Karpas-422 (cell line): ENCODE measurements at regions not wholly inside any gene's neighbourhood (a gene's known extent, or its start where the extent isn't known, plus 50 kb on each side); places are given as distances from the start of the nearest gene placed in this dataset.

ENCODE experiments used
- DNase-seq: peaks from one replicate; pipeline ENCODE4 v3.0.0-alpha.2; 2015
- H2AFZ ChIP-seq: fragments of 200-600 bp; sonication (generic); 2 replicates; pipeline ENCODE4 v1.6.1; 2014; ENCODE audit warnings: antibody characterized with exemption, low read length, mixed read lengths
- H3K27ac ChIP-seq: fragments of 200-600 bp; sonication (generic); 2 replicates; pipeline ENCODE4 v1.5.1; 2014; ENCODE audit warnings: mild to moderate bottlenecking, low read length, moderate library complexity
- H3K27me3 ChIP-seq: fragments of 200-600 bp; sonication (generic); 2 replicates; pipeline ENCODE4 v1.6.1; 2014; ENCODE audit warnings: low read length, mixed read lengths
- H3K36me3 ChIP-seq: fragments of 200-600 bp; sonication (generic); 2 replicates; pipeline ENCODE4 v1.6.1; 2014; ENCODE audit warnings: low read length, mixed read lengths; ENCODE audit not compliant: insufficient read depth
- H3K4me1 ChIP-seq: fragments of 200-600 bp; sonication (generic); 2 replicates; pipeline ENCODE4 v1.6.1; 2014; ENCODE audit warnings: mild to moderate bottlenecking, low read length, mixed read lengths
- H3K4me2 ChIP-seq: fragments of 200-600 bp; sonication (generic); 2 replicates; pipeline ENCODE4 v1.6.1; 2014; ENCODE audit warnings: low read length, low read depth, mild to moderate bottlenecking; ENCODE audit not compliant: poor library complexity, severe bottlenecking
- H3K4me3 ChIP-seq: fragments of 200-600 bp; sonication (generic); 2 replicates; pipeline ENCODE4 v1.5.1; 2014; ENCODE audit warnings: mild to moderate bottlenecking, antibody characterized with exemption, low read length, mixed read lengths
- H3K79me2 ChIP-seq: fragments of 200-600 bp; sonication (generic); 2 replicates; pipeline ENCODE4 v1.6.1; 2014; ENCODE audit warnings: mild to moderate bottlenecking, low read length, mixed read lengths
- H3K9ac ChIP-seq: fragments of 200-600 bp; sonication (generic); 2 replicates; pipeline ENCODE4 v1.6.0; 2014; ENCODE audit warnings: low read length
- H3K9me2 ChIP-seq: fragments of 200-600 bp; sonication (generic), shearing (Covaris generic); replicated peaks from 2 replicates; pipeline ENCODE4 v1.6.0; 2014; ENCODE audit warnings: mild to moderate bottlenecking, low read length, moderate library complexity; ENCODE audit not compliant: insufficient read depth
- H3K9me3 ChIP-seq: fragments of 300-700, 200-600 bp; sonication (generic); 2 replicates; pipeline ENCODE4 v1.6.1; 2014; ENCODE audit warnings: low read length, mixed read lengths
- H4K20me1 ChIP-seq: fragments of 200-600 bp; sonication (generic); 2 replicates; pipeline ENCODE4 v1.6.1; 2014; ENCODE audit warnings: mild to moderate bottlenecking, antibody characterized with exemption, low read length, low read depth; ENCODE audit not compliant: insufficient read depth

DNA sequence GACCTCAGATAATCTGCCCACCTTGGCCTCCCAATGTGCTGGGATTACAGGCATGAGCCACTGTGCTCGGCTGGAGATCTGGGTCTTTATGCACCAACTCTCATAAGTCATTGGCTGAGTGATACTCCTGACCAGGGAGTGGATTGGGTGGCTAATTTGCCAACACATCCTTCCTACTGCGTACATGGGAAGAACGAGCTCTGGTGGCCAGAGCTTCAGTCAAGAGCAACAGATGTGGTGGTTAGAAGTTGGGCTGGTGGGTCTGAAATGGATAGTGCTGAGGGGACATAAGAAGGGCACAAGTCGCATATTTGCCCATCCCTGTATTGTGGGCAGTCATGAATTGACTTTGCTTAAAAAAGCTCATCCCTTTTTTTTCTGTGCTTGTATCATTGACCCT is 74.1 kb upstream of the AMPD3 start:
- no peaks in the 10 kb centered on the region for H3K36me3 ChIP-seq
- no peak overlapping the region for H3K4me2 ChIP-seq
- no peaks in the 10 kb centered on the region for H3K9me2 ChIP-seq
- H4K20me1 ChIP-seq: no peaks in the 10 kb centered on the region
- H3K9me3 ChIP-seq: no peaks in the 10 kb centered on the region
- no peaks in the 10 kb centered on the region for H3K79me2 ChIP-seq
- no peaks in the 10 kb centered on the region for H3K27me3 ChIP-seq
- H3K4me3 ChIP-seq: no peak overlapping the region
- no peaks in the 10 kb centered on the region for H3K4me1 ChIP-seq
- no peak overlapping the region for H3K27ac ChIP-seq
- H2AFZ ChIP-seq: no peak overlapping the region
- H3K9ac ChIP-seq: no peak overlapping the region
- no peak for DNase-seq

DNA sequence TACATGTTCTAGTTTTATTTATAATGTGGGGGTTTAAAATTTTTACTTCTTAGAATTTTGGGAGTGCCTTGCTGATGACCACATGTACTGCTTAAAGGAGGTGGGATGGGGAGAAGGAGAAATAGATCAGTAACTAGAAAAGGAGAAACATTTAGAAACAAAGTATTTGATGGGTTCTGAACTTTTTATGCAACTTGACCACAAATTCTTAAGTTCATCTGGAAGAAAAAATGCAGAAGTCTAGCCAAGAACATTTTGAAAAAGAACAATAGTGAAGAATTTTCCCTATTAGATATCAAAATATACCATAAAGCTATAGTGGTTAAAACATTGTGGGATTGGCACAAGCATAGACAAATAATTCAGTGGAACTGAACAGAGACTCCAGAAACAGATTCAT is 73.3 kb upstream of the AMPD3 start:
- H3K9ac ChIP-seq: no peak overlapping the region
- H4K20me1 ChIP-seq: no peaks in the 10 kb centered on the region
- H3K9me2 ChIP-seq: no peaks in the 10 kb centered on the region
- no peak overlapping the region for H3K4me2 ChIP-seq
- no peaks in the 10 kb centered on the region for H3K4me1 ChIP-seq
- no peaks in the 10 kb centered on the region for H3K79me2 ChIP-seq
- DNase-seq: no peak
- H2AFZ ChIP-seq: no peak overlapping the region
- no peaks in the 10 kb centered on the region for H3K9me3 ChIP-seq
- no peaks in the 10 kb centered on the region for H3K27me3 ChIP-seq
- H3K4me3 ChIP-seq: no peak overlapping the region
- H3K36me3 ChIP-seq: no peaks in the 10 kb centered on the region
- no peak overlapping the region for H3K27ac ChIP-seq

DNA sequence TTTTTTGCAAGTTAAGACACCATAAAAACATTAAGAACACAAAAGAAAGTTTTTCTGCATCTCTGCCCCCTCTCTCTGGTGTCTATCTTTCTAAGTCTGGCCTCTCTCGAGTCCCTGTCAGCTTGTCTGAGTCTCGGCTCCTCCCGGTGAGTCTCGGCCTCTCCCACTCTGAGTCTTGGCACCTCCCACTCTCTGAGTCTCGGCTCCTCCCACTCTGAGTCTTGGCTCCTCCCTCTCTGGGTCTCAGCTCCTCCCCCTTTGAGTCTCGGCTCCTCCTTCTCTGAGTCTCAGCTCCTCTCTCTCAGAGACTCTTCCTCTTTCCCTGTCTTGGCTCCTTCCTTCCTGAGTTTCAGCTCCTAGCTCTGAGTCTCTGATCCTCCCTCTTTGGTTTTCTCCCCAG is 72.5 kb upstream of the AMPD3 start:
- Histone ChIP-seq H3K27me3 (no peaks in the 10 kb centered on the region), H3K79me2 (no peaks in the 10 kb centered on the region), H3K4me3 (no peak overlapping the region), H2AFZ (no peak overlapping the region), H3K36me3 (no peaks in the 10 kb centered on the region), H3K9ac (no peak overlapping the region), H4K20me1 (no peaks in the 10 kb centered on the region), H3K9me3 (no peaks in the 10 kb centered on the region), H3K9me2 (no peaks in the 10 kb centered on the region), H3K4me1 (no peaks in the 10 kb centered on the region), H3K4me2 (no peak overlapping the region), H3K27ac (no peak overlapping the region)
- DNase-seq: peak; percentile 80

DNA sequence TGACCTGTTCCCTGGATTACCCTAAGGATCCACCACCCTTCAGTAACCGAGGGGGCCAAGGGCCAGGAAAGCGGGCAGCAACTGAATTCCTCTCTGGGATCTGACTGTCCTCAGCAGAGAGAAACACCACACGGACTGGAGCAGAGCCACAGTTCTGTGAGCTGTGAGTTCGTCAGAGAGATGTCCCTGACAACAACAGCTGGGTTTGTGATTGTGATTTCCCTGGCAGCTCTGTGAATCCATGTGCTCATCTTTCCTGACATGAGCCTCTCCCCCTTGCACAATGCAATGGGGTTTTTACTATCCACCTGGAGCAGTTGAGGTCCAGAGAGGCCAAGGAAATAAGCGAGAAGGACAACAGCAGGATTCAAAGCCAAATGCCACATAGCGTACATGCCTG is 69.4 kb upstream of the AMPD3 start:
- Histone ChIP-seq H3K9me2 (no peaks in the 10 kb centered on the region), H3K27me3 (no peaks in the 10 kb centered on the region), H2AFZ (no peak overlapping the region), H3K27ac (no peak overlapping the region), H3K4me1 (no peaks in the 10 kb centered on the region), H3K4me3 (no peak overlapping the region), H4K20me1 (no peaks in the 10 kb centered on the region), H3K9ac (no peak overlapping the region), H3K9me3 (no peaks in the 10 kb centered on the region), H3K4me2 (no peak overlapping the region), H3K36me3 (no peaks in the 10 kb centered on the region), H3K79me2 (no peaks in the 10 kb centered on the region)
- no peak for DNase-seq

DNA sequence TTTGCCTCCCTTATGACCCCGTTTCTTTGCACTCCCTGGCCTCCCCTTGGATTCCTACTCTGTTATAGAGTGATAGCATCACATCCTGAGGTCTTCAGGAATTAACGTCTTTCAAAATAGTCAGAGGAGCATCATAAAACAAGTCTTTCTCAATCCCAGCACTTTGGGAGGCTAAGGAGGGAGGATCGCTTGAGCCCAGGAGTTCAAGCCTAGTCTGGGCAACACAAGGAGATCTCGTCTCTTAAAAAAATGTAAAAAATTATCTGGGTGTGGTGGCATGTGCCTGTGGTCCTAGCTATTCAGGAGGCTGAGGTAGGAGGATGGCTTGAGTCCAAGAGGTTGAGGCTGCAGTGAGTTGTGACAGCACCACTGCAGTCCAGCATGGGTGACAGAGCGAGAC is 68.7 kb upstream of the AMPD3 start:
- Histone ChIP-seq H3K4me2 (no peak overlapping the region), H2AFZ (no peak overlapping the region), H3K27ac (no peak overlapping the region)

DNA sequence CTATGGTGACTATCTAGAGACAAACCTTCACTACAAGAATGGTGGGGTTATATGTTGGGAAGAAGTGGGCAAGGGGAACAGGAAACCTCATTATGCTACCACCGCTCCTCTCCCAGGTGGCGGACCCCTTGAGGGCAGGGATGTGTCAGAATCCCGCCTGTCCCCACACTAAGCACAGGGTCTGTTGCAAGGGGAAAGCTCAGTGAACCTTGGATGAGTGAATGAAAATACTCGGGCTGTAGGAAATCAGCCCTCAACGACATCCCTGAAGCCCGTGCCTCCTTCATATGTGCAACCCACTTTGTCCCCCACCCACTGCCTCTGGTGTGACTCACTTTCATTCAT is 68.2 kb upstream of the AMPD3 start:
- Histone ChIP-seq H3K27me3 (no peaks in the 10 kb centered on the region), H3K27ac (no peak overlapping the region), H3K9me3 (no peaks in the 10 kb centered on the region), H3K4me1 (no peaks in the 10 kb centered on the region), H3K4me2 (no peak overlapping the region), H3K9ac (no peak overlapping the region), H2AFZ (no peak overlapping the region), H3K79me2 (no peaks in the 10 kb centered on the region), H4K20me1 (no peaks in the 10 kb centered on the region), H3K36me3 (no peaks in the 10 kb centered on the region), H3K9me2 (no peaks in the 10 kb centered on the region), H3K4me3 (no peak overlapping the region)
- no peak for DNase-seq

More for the DNA sequence above, 68.7 kb upstream of the AMPD3 start:
- no peaks in the 10 kb centered on the region for H3K4me1 ChIP-seq
- no peaks in the 10 kb centered on the region for H3K27me3 ChIP-seq
- H3K36me3 ChIP-seq: no peaks in the 10 kb centered on the region
- H3K9me2 ChIP-seq: no peaks in the 10 kb centered on the region
- H3K9me3 ChIP-seq: no peaks in the 10 kb centered on the region
- H3K79me2 ChIP-seq: no peaks in the 10 kb centered on the region
- H4K20me1 ChIP-seq: no peaks in the 10 kb centered on the region
- no peak for DNase-seq
- no peak overlapping the region for H3K9ac ChIP-seq
- no peak overlapping the region for H3K4me3 ChIP-seq

DNA sequence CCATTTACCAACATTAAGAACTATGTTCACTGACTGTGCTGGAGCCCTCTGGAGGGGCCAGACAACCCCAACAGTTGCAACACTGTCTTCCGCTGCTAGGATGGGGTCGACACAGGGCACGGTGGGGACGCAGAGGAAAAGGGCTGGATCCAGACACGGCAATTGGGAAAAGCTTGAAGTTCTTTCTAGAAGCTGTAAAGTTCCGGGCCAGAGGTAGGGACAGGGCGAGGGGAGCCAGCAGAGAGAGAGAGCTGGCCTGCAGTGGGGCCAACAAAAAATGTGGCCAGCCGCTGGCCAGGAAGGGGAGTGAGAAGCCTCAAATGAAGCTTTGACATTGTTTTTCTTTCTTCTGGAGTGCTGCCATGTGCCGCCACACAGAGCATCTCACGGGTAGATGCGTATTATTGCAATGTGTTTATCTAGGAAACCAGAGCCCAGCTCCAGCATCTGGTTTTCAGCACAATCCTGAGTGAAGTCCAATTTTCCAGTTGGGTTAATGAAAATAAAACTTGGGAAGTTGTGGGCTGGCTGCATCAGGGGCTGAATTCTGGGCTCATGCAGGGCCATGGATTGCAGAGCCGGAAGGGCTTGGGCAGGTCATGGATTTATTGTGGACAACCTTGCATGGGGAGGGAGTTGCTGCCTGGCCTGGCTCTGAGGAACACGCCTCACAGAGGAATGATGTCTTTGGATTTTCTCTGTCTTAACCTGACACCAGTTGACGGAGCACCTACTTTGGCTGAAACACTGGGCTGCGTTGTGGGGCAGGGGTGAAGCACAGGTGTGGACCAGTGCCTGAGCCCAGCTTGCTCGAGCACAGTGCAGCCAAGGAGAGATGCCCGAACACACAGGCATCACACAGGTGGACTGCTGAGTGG is 67.6 kb upstream of the AMPD3 start:
- Histone ChIP-seq H4K20me1 (no peaks in the 10 kb centered on the region), H3K9me2 (no peaks in the 10 kb centered on the region), H3K4me2 (no peak overlapping the region), H3K4me1 (no peaks in the 10 kb centered on the region), H2AFZ (no peak overlapping the region), H3K36me3 (no peaks in the 10 kb centered on the region), H3K9me3 (no peaks in the 10 kb centered on the region), H3K27me3 (no peaks in the 10 kb centered on the region), H3K9ac (no peak overlapping the region), H3K4me3 (no peak overlapping the region), H3K79me2 (no peaks in the 10 kb centered on the region), H3K27ac (no peak overlapping the region)
- DNase-seq: no peak

DNA sequence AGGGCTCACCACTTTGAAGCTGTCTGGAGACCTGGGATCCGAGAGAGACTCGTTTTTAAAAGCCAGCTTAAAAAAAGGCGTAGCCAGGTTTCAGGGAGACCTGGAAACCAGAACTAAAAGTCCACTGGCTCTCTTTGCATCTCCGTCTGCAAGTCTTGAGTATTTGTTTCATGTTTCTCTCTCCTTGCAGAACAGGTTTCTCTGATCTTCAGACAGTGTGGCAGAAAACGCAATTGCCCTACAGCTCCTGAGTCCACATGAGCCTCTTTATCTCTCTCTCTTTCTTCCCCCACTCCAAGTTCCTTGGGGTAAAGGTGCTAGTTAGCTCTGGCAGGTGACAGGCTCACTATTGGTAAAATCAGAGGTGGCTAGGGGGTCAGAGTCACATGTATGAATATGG is 67.0 kb upstream of the AMPD3 start:
- no peak overlapping the region for H3K4me3 ChIP-seq
- no peaks in the 10 kb centered on the region for H3K4me1 ChIP-seq
- no peak overlapping the region for H3K27ac ChIP-seq
- no peak overlapping the region for H3K9ac ChIP-seq
- no peaks in the 10 kb centered on the region for H3K9me2 ChIP-seq
- H3K4me2 ChIP-seq: no peak overlapping the region
- no peaks in the 10 kb centered on the region for H4K20me1 ChIP-seq
- no peak overlapping the region for H2AFZ ChIP-seq
- no peaks in the 10 kb centered on the region for H3K36me3 ChIP-seq
- no peaks in the 10 kb centered on the region for H3K27me3 ChIP-seq
- no peaks in the 10 kb centered on the region for H3K79me2 ChIP-seq
- H3K9me3 ChIP-seq: no peaks in the 10 kb centered on the region
- no peak for DNase-seq
